Kidney (tissue), 13 donors: ENCODE measurements at regions not wholly inside any gene's neighbourhood (a gene's known extent, or its start where the extent isn't known, plus 50 kb on each side); places are given as distances from the start of the nearest gene placed in this dataset.
"Not testable (repeated sequence)": the region's sequence is repeated elsewhere in the genome, so short reads cannot be mapped to it uniquely, and the experiment has no call there.

ENCODE experiments used
- DNase-seq, 5 donors: peaks; one replicate each; pipeline ENCODE4 v3.0.0-alpha.2; 2013 to 2020
- FAIRE-seq: peaks from 2 replicates; lab custom pipeline; 2012; peaks lifted over from hg19 to GRCh38; lab: Jason Lieb, UNC
- H3K27ac ChIP-seq, 2 donors: one replicate each; pipeline ENCODE4 v1.7.0; 2013; ENCODE audit warnings: low read depth in 2 of 2, low read length in 2 of 2, inconsistent platforms in 1 of 2
- H3K27me3 ChIP-seq: one replicate; pipeline ENCODE4 v1.7.1; 2013; ENCODE audit warnings: low read length, inconsistent platforms; ENCODE audit not compliant: control insufficient read depth, insufficient read depth
- H3K36me3 ChIP-seq, 3 donors: one replicate each; pipeline versions ENCODE4 v1.7.0 to v1.7.1; 2013; ENCODE audit warnings: low read length in 3 of 3, control low read depth in 1 of 3, inconsistent platforms in 1 of 3; ENCODE audit not compliant: insufficient read depth in 3 of 3, control insufficient read depth in 2 of 3
- H3K4me1 ChIP-seq, 3 donors: one replicate each; pipeline versions ENCODE4 v1.7.0 to v1.7.1; 2013; ENCODE audit warnings: low read length in 3 of 3, inconsistent platforms in 1 of 3, low read depth in 1 of 3; ENCODE audit not compliant: control insufficient read depth in 2 of 3, insufficient read depth in 2 of 3
- H3K4me3 ChIP-seq, 3 donors: one replicate each; pipeline versions ENCODE4 v1.7.0 to v1.8.1; 2013; ENCODE audit warnings: low read length in 3 of 3, control low read depth in 1 of 3, inconsistent platforms in 1 of 3
- H3K9ac ChIP-seq, 3 donors: one replicate each; pipeline versions ENCODE4 v1.7.0 to v1.7.1; 2013; ENCODE audit warnings: low read length in 3 of 3, control low read depth in 1 of 3, inconsistent platforms in 1 of 3
- H3K9me3 ChIP-seq, 3 donors: one replicate each; pipeline versions ENCODE4 v1.7.0 to v1.7.1; 2013; ENCODE audit warnings: low read length in 3 of 3, control low read depth in 1 of 3, inconsistent platforms in 1 of 3; ENCODE audit not compliant: control insufficient read depth in 2 of 3, insufficient read depth in 1 of 3
- intact Hi-C: fragments of 100-400 bp; cut with DNase I; formaldehyde crosslinking; loops from one replicate; pipeline ENCODE4 v1.11.1; 2022
- TF ChIP-seq, protein P1 (sequence below): IDR thresholded peaks from 3 replicates; pipeline ENCODE4 v1.5.1; 2012; ENCODE audit warnings: mild to moderate bottlenecking, moderate library complexity, borderline replicate concordance; ENCODE audit not compliant: insufficient read depth; ENCODE audit errors: extremely low read depth
- donor health status: control.
- donor health status: control.
- donor health status: control.
- donor health status: control.
- donor health status: control.
- donor health status: DM: yes; HTN: yes; CAD: no.
- donor health status: Normal renal cell carcinoma (clear cell type).

DNA sequence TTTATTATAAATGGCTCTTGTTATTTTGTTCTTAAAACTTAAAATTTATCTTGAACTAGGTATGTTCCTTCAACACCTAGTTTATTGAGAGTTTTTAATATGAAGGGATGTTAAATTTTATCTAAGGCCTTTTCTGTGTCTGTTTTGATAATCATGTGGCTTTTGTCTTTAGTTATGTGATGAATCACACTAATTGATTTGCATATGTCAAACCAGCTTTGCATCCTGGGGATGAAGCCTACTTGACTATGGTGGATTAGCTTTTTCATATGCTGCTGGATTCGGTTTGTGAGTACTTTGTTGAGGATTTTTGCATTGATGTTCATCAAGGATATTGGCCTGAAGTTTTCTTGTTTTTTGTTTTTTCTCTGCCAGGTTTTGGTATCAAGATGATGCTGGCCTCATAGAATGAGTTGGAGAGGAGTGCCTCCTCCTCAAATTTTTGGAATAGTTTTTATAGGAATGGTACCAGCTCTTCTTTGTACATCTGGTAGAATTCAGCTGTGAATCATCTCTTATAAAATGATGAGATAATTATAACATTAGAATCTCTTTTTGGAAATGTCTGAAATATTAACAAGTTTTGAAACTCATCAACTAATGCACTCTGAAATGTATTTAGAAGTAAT, 78.7 kb upstream of the AGR3 start:
- Histone ChIP-seq H3K36me3 (no peaks in the 10 kb centered on the region), H3K9me3 (no peaks in the 10 kb centered on the region), H3K27me3 (no peaks in the 10 kb centered on the region), H3K4me1 (no peaks in the 10 kb centered on the region), H3K9ac (no peak overlapping the region), H3K4me3 (no peak overlapping the region), H3K27ac (no peak overlapping the region)
- FAIRE-seq (no peak), DNase-seq (no peak)
- TF ChIP-seq, protein P1, sequence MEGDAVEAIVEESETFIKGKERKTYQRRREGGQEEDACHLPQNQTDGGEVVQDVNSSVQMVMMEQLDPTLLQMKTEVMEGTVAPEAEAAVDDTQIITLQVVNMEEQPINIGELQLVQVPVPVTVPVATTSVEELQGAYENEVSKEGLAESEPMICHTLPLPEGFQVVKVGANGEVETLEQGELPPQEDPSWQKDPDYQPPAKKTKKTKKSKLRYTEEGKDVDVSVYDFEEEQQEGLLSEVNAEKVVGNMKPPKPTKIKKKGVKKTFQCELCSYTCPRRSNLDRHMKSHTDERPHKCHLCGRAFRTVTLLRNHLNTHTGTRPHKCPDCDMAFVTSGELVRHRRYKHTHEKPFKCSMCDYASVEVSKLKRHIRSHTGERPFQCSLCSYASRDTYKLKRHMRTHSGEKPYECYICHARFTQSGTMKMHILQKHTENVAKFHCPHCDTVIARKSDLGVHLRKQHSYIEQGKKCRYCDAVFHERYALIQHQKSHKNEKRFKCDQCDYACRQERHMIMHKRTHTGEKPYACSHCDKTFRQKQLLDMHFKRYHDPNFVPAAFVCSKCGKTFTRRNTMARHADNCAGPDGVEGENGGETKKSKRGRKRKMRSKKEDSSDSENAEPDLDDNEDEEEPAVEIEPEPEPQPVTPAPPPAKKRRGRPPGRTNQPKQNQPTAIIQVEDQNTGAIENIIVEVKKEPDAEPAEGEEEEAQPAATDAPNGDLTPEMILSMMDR, result no peak
- intact Hi-C loops, result no loop called here

DNA sequence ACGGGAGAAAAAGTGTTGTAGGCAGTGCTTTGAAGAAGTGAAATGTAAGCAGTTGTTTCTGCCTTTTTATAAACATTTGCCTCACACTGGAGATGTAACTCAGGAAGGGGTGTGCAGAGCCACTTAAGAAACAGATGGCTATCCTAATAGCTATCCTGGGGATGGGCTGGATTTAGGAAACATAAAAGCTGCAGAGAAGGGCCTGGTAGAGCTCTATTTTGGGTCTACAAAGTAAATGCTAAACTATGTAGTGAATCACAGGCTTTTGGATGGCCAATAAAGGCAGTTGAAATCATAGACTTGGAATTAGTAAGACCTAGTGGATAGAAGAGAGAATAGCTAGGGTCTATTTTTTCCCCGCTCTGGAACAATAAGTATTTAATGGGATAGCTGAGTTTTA, 79.9 kb upstream of the AGR3 start:
- H3K4me3 ChIP-seq, result no peak overlapping the region
- no peaks in the 10 kb centered on the region for H3K36me3 ChIP-seq
- H3K27ac ChIP-seq, result no peak overlapping the region
- no peak overlapping the region for H3K9ac ChIP-seq
- TF ChIP-seq, protein P1, result no peak
- H3K27me3 ChIP-seq, result no peaks in the 10 kb centered on the region
- no peak for FAIRE-seq
- H3K9me3 ChIP-seq, result no peaks in the 10 kb centered on the region
- DNase-seq, result no peak
- intact Hi-C loops, result no loop called here
- H3K4me1 ChIP-seq, result no peaks in the 10 kb centered on the region

DNA sequence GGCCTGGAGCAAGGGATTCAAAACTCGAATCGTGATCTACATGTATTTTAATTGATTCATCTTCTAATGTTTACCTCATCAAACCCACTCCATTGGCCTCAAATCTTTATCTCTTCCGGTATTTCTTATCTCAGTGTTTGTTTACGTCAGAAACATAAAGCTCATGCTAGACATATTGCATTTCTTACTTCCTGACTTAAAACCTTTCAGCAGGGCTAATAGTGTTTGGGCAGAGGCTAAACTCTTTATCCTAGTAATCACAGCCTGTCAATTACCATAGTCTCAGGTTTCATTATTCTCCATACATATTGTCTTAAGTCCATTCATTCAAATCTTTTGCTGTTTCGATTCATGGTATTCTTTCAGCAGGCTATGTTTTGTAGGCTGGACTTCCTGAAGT, 81.3 kb upstream of the AGR3 start:
- no peaks in the 10 kb centered on the region for H3K27me3 ChIP-seq
- TF ChIP-seq, protein P1, result no peak
- no peaks in the 10 kb centered on the region for H3K36me3 ChIP-seq
- no peak for FAIRE-seq
- no peak overlapping the region for H3K9ac ChIP-seq
- H3K4me3 ChIP-seq, result no peak overlapping the region
- intact Hi-C loops, result no loop called here
- no peak for DNase-seq
- H3K4me1 ChIP-seq, result no peaks in the 10 kb centered on the region
- H3K9me3 ChIP-seq, result no peaks in the 10 kb centered on the region
- H3K27ac ChIP-seq, result no peak overlapping the region

DNA sequence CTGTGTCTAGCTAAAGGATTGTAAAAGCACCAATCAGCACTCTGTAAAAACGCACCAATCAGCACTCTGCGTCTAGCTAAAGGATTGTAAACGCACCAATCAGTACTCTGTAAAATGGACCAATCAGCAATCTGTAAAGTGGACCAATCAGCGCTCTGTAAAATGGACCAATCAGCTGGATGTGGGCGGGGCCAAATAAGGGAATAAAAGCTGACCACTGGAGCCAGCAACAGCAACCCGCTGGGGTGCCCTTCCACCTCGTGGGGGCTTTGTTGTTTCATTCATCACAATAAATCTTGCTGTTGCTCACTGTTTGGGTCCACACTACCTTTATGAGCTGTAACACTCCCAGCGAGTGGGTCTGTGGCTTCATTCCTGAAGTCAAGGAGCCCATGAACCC, 83.9 kb upstream of the AGR3 start:
- H3K36me3 ChIP-seq, intact Hi-C loops, FAIRE-seq, H3K9me3 ChIP-seq, H3K27ac ChIP-seq, H3K9ac ChIP-seq, H3K4me1 ChIP-seq, H3K27me3 ChIP-seq, DNase-seq, H3K4me3 ChIP-seq: not testable (repeated sequence)
